GM21360 (cell line): ENCODE measurements at regions not wholly inside any gene's neighbourhood (a gene's known extent, or its start where the extent isn't known, plus 50 kb on each side); places are given as distances from the start of the nearest gene placed in this dataset.
"Not testable (repeated sequence)": the region's sequence is repeated elsewhere in the genome, so short reads cannot be mapped to it uniquely, and the experiment has no call there.

Experiments used
- ATAC-seq: cut with Tn5 transposase; IDR thresholded peaks from one replicate; pipeline ENCODE4 v1.9.1; 2021; ENCODE audit warnings: mild to moderate bottlenecking, moderate library complexity; ENCODE audit not compliant: unreplicated experiment

DNA sequence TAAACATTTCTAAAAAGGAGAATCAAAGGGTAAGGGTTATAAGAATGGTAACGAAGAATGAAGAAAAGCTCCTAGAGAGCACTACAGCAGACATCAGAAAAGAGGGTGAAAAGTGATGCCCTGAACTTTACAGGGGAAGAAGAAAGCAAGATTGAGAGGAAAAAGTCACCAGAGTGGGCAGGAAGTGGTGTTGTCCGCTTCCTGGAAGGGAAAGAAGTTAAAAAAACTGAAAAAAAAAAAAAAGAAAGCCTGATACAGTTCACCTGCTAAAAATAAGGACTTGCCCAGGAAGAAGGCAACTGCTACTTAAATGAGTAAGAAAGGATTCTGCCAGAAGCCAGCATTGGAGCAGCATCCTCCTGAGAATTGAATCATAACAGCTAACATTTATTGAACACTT lies 330.1 kb upstream of the PHF14 start:
- ATAC-seq, result no peak

DNA sequence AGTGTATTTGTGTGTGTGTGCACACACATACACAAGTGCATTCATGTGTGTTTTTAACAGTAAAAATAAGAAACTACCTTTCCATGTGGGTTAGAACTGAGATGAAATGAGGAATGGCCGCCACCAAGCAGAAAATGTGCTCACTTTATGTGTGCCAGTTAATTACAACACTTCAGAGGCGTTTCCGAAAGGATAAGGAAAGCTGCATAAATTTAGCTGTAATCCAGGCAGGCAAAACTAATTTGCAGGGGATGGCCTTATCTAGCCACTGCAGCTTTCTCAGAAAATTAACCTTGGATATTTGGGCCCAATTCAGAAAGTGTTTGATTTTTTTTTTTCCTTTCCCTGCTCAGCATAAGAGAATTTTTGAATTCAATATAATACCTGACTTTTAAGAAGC lies 328.8 kb upstream of the PHF14 start:
- ATAC-seq, result no peak

DNA sequence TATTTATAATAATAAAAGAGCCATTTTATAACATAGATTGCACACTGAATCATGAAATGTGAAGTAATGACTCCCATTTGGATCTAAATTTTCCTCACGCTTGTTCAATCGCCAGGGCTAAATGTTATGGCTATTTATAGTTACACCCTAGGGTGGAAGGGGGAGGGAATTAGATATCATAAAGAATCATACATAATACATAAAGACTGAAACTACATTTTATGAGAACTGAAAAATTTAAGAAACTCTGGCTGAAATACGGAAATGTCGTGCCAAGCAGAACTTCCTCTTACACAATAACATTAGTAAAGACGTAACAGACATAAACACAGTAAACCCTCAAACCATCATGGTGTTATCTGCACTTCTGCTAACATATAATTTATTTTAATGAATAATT lies 327.5 kb upstream of the PHF14 start:
- ATAC-seq, result no peak

DNA sequence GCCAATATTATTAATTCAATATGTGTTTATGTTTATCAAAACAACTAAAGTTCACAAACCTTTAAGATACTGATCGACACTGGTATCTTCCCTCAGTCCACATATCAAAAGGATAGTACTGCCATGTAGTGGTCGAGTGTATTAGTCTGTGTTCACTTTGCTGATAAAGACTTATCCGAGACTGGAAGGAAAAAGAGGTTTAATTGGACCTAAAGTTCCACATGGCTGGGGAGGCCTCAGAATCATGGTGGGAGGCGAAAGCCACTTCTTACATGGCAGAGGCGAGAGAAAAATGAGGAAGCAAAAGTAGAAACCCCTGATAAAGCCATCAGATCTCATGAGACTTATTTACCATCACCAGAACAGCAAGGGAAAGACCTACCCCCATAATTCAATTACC lies 325.4 kb upstream of the PHF14 start:
- no peak for ATAC-seq

DNA sequence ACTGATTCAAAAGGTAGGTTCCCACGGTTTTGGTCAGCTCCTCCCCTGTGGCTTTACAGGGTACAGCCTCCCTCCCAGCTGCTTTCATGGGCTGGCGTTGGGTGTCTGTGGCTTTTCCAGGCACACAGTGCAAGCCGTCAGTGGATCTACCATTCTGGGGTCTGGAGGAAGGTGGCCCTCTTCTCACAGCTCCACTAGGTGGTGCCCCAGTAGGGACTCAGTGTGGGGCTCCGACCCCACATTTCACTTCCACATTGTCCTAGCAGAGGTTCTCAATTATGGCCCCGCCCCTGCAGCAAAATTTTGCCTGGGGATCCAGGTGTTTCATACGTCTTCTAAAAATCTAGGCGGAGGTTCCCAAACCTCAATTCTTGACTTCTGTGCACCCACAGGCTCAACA lies 324.6 kb upstream of the PHF14 start:
- not testable (repeated sequence) for ATAC-seq

DNA sequence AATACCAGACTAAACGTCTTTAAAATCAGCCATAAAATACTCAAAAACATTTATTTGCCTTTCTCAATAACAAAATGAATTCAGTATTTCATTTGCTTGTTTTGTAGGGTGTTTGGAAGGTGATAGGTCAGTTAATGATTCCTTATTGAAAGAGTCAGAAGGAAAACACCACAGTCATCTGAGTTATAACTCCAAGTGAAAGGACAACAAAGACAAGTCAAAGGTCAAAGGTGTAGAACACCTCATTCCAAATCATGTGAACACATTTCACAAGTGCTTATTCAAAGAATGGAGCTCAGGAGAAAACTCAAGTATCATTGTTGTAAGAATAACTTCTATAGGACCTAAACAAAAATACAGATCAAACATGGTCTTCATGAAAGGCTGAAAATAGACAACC lies 318.6 kb upstream of the PHF14 start:
- no peak for ATAC-seq

DNA sequence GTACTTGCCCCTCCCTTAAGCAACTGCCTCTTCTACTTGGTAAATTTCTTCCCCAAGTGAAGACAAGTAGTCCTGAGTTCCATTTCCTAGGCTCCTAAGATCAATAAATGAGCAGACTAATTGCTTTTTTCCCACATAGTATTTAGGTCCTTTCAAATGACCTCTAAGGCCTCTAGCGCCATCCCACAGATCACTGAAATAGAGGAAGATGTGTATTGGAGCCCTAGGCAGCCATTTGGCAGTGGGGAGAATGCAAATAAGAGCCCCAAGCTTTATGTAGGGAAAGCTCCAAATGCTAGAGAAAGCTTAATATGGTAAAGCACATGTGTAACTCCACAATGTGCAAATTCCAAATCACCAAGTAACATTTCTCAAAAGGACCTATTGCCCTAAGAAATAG lies 316.5 kb upstream of the PHF14 start:
- ATAC-seq, result no peak

DNA sequence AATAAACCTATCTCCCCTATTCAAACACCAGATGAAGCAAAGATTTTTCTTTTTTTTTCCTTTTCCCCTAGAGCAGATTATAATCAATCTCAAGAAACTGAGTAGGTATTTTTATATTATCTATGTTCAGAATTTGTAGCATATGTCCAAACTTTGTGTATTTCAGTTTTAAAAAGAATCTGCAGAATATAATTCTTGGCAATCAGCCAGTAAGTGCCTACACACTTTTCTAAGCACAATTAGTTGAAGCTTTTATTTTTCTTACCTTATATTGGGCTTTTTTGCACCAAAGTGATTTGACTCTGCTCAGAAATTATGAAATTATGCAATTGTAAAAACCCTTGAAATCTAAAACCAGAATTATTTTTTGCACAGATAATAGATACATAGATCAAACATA lies 315.8 kb upstream of the PHF14 start:
- no peak for ATAC-seq

DNA sequence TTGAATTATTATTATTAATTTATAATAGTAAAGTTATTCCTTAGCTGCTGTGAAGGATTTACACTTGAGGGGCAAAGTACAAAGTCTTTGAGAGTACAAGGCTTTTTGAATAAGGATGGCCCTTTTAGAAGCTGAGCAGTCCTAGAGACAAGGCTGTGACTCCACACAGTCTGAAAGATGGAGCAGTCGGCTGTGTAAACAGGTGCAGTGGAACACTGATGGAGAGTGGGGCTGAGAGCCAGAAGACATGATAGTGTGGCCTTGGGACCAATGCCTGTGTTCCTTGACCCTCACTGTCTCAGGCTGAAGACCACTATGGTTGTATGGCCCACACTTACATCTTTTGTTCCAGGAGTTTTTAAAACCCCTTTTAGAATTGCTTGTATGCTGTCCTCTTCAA lies 311.2 kb upstream of the PHF14 start:
- no peak for ATAC-seq

DNA sequence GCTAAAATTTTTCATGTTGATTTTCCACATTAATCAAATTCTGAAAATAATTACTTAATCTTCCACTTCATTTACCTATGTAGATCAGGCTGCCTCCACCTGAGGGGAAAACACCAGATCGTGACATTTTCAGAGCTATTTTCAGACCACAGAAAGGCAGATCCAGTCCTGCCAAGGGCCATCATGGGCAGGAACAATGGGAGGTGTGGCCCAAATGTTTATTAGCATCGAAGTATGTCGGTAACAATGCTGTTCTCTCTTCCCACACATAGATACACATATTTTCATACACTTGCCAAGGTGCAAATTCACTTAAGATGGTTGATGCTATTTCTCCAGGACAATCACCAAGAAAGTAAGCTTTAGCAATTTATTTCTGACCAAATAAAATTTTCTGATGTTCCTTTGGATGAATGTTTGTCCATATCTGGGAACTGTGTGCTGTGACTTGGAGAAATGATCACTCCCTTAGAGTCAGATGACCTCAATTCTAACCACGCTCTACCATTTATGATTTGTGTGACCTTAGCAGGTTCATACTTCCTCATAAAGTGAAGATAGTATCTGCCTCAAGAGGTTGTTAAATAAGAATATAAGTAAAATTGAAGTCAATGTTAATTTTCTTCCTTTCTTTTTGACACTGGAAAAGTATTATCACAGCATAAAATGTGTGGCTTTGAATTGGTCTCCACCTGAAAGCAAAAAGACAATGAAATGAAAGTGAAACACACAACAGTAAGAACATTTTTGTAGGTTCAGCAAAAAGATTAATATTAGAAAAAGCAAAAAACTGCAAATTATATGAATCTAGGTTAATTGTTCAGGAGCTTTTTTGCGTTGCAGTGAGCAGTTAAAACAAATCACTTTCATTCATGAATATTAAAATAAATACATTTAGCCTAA lies 310.4 kb upstream of the PHF14 start:
- ATAC-seq, result no peak

DNA sequence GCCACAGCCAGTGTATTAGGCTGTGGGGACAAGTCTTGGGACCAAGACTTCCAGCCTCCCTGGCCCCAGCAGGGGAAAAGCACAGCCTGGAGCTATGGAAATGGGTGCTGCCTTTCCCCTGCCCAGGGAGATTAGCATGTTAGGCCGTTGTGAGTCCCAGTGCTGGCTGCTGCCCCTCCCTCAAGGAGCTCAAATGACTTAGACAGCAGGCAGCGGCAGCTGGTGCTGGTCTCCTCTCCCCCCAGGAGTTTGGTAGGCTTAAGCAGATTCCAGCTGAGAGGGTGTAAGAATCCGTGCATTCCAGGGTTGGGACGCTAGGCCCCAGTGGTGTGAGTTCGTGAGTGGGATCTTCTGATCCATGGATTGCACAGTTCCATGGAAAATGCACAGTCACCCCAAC lies 301.5 kb upstream of the PHF14 start:
- ATAC-seq, result no peak

DNA sequence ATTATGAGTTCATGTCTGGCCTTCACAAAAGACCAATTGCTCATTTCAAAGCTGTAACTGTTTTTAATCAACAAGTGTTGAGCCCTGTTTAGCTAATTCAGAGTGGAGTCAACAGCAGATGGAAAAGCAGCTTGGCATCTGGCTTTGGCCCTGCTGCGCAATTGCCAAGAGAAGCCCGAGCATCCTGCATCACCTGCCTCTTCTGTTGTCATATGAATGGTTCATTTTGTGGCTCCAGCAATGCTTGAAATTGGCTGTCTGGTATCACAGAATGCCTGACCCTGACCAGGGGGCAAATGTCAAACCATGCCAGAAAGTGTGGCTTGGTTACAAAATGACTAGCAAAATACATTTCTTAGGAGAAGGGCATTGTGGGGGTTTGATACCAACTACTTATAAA lies 296.5 kb upstream of the PHF14 start:
- no peak for ATAC-seq

DNA sequence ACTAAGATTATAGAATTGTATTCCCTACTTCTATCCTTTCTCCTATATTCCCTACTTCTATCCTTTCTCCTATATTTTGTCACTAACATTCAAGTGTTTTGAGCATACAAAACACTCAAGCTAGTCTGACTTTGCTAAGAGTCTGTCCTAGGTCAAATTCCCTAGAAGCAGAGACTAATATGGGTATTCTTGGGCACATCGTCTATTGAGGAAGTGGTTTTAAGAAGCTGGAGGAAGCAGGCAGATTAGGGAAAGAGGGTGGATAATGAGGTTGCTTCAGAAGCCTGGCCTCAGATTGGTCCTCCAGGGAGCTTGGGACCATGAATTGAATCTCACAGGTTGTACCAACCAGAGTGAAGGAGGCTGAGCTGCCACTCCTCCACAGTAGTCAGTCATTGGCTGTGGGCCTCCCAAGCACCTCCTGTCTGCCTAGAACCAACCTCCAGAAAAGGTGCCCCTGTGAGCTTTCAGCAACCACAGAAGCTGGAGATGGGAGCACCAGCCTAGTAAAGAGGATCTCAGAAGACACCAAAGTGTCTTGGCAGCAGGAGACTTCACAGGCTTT lies 295.9 kb upstream of the PHF14 start:
- no peak for ATAC-seq

DNA sequence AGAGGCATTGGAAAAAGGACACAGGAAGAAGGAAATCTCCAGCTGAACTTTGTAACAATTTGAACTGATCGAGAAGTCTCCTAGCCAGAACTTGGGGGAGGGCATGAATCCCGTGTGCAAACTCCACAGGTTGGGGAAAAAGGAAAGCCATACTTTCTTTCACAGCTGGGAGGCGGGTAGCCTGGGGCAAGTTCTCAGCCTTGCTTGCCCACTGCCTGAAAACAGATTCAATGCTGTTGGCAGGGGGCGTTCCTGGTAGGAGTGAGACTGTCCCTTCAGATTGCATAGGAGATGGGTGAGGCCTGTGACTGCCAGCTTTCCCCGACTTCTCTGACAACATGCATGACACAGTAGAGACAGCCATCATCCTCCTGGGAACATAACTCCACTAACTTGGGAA lies 289.1 kb upstream of the PHF14 start:
- no peak for ATAC-seq

DNA sequence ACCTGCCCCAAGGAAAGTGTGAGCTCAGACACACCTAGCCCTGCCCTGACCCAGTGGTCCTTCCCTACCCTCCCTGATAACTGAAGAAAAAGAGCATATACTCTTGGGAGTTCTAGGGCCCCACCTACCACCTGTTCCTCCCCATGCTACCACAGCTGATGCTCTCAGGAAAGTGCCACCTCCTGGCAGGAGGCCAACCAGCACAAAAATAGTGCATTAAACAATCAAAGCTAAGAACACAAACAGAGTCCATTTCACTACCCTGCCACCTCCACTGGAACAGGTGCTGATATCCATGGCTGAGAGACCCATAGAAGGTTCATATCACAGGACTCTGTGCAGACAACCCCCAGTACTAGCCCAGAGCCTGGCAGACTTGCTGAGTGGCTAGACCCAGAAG lies 288.6 kb upstream of the PHF14 start:
- no peak for ATAC-seq

DNA sequence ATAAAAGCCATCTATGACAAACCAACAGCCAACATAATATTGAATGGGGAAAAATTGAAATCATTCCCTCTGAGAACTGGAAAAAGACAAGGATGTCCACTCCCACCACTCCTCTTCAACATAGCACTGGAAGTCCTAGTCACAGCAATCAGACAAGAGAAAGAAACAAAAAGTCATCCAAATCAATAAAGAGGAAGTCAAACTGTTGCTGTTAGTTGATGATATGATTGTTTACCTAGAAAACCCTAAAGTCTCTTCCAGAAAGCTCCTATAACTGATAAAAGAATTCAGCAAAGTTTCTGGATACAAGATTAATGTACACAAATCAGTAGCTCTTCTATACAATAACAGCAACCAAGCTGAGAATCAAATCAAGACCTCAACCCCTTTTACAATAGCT lies 285.1 kb upstream of the PHF14 start:
- no peak for ATAC-seq

DNA sequence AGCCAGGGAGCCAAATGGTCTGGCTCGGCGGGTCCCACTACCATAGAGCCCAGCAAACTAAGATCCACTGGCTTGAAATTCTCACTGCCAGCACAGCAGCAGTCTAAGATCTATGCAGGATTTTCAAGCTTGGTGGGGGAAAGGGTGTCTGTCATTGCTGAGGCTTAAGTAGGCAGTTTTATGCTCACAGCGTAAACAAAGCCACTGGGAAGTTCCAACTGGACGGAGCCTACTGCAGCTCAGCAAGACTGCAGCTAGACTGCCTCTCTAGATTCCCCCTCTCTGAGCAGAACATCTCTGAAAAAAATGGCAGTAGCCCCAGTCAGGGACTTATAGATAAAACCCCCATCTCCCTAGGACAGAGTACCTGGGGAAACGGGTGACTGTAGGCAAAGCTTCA lies 277.6 kb upstream of the PHF14 start:
- no peak for ATAC-seq

DNA sequence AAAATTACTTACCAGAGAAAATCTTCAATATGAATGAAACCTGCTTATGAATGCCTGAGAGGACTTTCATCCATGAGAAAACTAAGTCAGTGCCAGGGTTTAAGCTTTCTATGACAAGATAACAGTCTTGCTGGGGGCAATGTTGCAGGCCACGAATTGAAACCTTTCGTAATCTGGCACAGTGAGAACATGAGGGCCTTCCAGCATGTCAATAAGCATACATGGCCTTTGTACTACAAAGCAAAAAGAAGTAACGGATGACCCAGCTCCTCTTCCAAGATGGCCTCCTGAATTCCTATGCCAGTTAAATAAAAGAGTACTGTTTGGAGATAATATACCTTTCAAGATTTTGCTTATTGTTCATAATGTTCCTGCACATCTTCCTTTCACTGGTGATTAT lies 270.6 kb upstream of the PHF14 start:
- ATAC-seq, result no peak

DNA sequence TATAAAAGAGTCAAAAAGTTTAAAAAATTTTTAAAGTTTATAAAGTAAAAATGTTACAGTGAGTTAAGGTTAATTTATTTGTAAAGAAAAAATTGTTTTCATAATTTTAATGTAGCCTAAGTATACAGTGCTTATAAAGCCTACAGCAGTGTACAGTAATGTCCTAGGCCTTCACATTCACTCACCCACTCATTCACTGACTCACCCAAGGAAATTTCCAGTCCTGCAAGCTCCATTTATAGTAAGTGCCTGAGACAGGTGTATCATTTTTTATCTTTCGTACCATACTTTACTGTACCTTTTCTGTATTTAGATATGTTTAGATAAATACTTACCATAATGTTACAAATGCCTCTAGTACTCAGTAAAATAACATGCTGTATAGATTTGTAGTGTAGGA lies 269.7 kb upstream of the PHF14 start:
- no peak for ATAC-seq

DNA sequence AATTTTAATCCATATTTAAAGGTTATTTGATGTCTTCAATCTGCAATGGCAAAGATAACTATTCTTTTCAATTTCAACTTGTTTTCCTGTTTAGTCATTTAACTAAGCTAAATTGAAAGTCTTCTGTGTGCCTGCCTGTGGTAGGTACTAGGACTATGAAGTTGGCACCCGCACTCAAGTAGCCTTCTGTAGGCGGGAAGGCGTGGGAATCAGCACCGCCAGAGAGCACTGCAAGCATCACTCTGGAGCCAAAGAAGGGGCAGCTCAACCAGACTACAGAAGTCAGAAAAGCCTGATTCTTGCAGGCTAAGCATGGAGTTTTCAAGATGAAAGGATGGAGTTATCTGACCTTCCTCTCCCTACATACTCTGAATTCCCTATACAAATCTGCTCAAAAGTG lies 269.0 kb upstream of the PHF14 start:
- no peak for ATAC-seq

DNA sequence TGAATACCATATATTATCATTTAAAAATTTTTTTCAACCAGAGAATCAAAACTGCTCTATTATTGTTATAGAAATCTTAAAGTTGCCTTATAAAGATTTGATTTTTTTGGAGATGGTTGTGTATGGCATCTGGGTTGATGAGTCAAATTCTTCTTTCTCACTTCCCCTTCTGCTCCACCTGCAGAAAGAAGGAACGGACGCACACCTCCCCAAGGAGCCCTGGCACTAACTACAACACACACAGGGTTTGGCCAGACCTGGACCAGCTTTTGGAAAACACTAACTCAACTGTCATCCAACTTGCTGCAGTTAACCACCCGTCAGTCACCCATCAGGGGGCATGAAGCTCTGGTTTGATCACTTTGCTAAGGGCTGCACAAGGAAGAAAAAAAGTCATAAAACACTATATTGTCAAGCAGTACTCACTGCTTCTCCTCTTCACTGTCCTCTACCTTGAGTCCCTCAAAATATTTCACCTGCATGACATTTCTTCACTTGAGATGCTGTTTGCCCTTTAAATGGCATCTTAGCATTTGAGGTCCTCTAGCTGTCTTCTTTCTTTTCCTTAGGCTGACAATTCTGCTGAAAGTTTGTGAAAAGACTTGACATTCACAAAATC lies 266.7 kb upstream of the PHF14 start:
- peak; percentile 100 for ATAC-seq

DNA sequence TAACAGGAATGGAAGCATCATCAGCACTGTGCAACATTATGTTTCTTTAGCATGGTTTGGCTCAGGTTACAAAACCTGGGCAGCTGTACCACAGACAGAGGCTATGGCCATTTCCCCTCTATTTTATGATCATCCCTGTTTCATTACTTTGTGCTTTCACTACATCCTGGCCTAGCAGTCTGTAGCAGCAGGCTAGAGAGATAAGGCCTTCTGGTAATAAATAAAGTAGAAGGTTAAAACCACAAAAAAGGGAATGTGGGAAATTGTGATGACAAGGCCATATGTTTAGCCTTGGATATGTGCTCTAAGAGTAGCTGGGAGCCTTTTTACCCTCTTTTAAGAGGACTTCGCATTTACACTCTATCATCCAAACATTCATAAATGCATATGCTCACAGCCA lies 266.2 kb upstream of the PHF14 start:
- peak; percentile 25 for ATAC-seq
